Spleen (tissue), 11 donors: ENCODE measurements at regions not wholly inside any gene's neighbourhood (a gene's known extent, or its start where the extent isn't known, plus 50 kb on each side); places are given as distances from the start of the nearest gene placed in this dataset.

Source experiments
- DNase-seq: peaks from one replicate; pipeline ENCODE4 v3.0.0-alpha.2; 2020
- H3K27ac ChIP-seq, 8 donors: fragments of 200-600 bp; sonication (generic) in 7 of 8; 1 replicate in 4 of 8; 2 replicates in 4 of 8; pipeline versions ENCODE4 v1.5.0 to v1.8.0; 2016 to 2021; ENCODE audit warnings: inconsistent platforms in 4 of 8, mild to moderate bottlenecking in 4 of 8, moderate library complexity in 1 of 8
- H3K27me3 ChIP-seq, 7 donors: fragments of 200-600 bp; sonication (generic) in 6 of 7; replicated peaks in 1 of 7; 1 replicate in 4 of 7; 2 replicates in 3 of 7; pipeline versions ENCODE4 v1.5.0 to v1.8.0; 2016 to 2021; ENCODE audit warnings: inconsistent platforms in 3 of 7, mild to moderate bottlenecking in 1 of 7
- H3K36me3 ChIP-seq, 6 donors: fragments of 200-600 bp; sonication (generic) in 5 of 6; 1 replicate in 4 of 6; 2 replicates in 2 of 6; pipeline versions ENCODE4 v1.5.0 to v1.8.0; 2016 to 2021; ENCODE audit warnings: inconsistent platforms in 2 of 6
- H3K4me1 ChIP-seq, 6 donors: fragments of 200-600 bp; sonication (generic) in 5 of 6; 1 replicate in 3 of 6; 2 replicates in 3 of 6; pipeline versions ENCODE4 v1.5.0 to v1.8.0; 2016 to 2021; ENCODE audit warnings: inconsistent platforms in 3 of 6
- H3K4me3 ChIP-seq, 8 donors: fragments of 200-600 bp; sonication (generic) in 7 of 8; 1 replicate in 4 of 8; 2 replicates in 4 of 8; pipeline versions ENCODE4 v1.5.0 to v1.8.0; 2016 to 2021; ENCODE audit warnings: inconsistent platforms in 4 of 8, mild to moderate bottlenecking in 4 of 8, moderate library complexity in 2 of 8
- H3K9me3 ChIP-seq, 8 donors: fragments of 200-600 bp; sonication (generic) in 7 of 8; 1 replicate in 4 of 8; 2 replicates in 4 of 8; pipeline versions ENCODE4 v1.5.0 to v1.8.0; 2016 to 2021; ENCODE audit warnings: inconsistent platforms in 4 of 8
- POLR2A ChIP-seq, 3 donors: fragments of 450-650 bp; IDR thresholded peaks; one replicate each; pipeline ENCODE4 v1.5.1; 2017; ENCODE audit warnings: antibody characterized with exemption in 3 of 3, mild to moderate bottlenecking in 1 of 3
- POLR2AphosphoS5 ChIP-seq, 3 donors: sonication (generic); formaldehyde crosslinking; IDR thresholded peaks; one replicate each; pipeline ENCODE4 v1.5.1; 2017; ENCODE audit warnings: antibody characterized with exemption in 3 of 3
- WGBS, 5 donors: extraction: QIAGEN DNeasy Blood & Tissue Kit in 3 of 5; methylation state at CpG; one replicate each; pipeline versions ENCODE4 v1.1.5 to v1.1.7; 2013 to 2018; 5-methylcytosine and 5-hydroxymethylcytosine counted together
- intact Hi-C: fragments of 100-400 bp; cut with DNase I; formaldehyde crosslinking; loops from one replicate; pipeline ENCODE4 v1.15.0; 2023; ENCODE audit warnings: low total_unique reads
- TF ChIP-seq, protein P1 (sequence below), 11 experiments: fragments of 200-600 bp in 7 of 11; fragments of 450-650 bp in 4 of 11; sonication (generic) in 4 of 11; IDR thresholded peaks in 8 of 11; conservative IDR thresholded peaks in 3 of 11; 1 replicate in 7 of 11; 2 replicates in 4 of 11; pipeline versions ENCODE4 v1.4.0 to v1.8.0; 2016 to 2021; ENCODE audit warnings: antibody characterized with exemption in 11 of 11, inconsistent platforms in 4 of 11, mild to moderate bottlenecking in 1 of 11
- donor health status: healthy with polysubstance abuse.
- donor health status: DM: no; HTN: no; CAD: no; lungs with moderate emphysema.
- donor health status: DM: no; HTN: no; CAD: no.
- donor health status: Bipolar disorder and iron deficiency.
- donor health status: healthy.
- donor health status: DM: no; HTN: no; CAD: no.
- donor health status: DM: yes; HTN: yes; CAD: no.

DNA sequence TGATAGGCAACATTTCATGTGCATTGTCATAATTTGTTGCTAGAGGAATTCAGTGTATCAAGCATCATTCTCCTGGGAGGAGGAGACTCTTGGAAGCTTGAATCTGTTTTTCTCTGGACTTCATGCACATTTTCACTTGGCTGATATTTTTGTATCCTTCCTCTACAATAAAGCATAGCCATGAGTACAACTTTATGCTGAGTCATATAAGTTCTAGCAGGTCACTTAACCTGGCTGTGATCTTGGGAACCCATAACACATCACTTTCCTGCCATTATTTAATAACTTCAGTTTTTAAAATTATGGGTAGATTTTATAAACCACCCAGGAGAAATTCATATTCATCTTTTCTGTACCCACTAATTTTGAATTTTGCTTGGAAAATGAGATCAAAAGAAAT lies 203.0 kb upstream of the CD96 start:
- TF ChIP-seq POLR2AphosphoS5 (IDR thresholded peaks at IDR 0.05), result no peak

DNA sequence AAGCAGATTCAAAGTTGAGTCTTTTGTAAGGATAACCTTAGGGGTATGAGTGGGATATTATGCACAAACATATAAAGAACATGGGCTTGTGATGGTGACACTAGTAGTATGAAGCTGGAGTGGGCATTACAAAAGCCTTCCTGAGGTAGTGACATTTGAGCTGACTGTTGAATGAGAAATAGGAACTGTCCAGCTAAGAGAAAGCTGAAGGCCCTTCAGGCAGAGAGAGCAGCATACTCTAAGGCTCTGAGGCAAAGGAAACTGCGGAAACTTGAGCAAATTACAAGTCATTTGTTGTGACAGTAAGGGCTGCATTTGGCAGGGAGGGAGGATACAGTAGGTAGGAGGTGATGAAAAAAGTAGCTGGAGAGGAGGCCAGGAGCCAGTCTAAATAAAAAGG lies 190.7 kb upstream of the CD96 start:
- Histone ChIP-seq H3K4me1 (no peaks in the 10 kb centered on the region), H3K4me3 (no peak overlapping the region), H3K27me3 (peaks cover 0 to 2% (median 0%) of the 10 kb centered on the region in 7 donors), H3K27ac (no peak overlapping the region), H3K36me3 (no peaks in the 10 kb centered on the region), H3K9me3 (peaks cover 0 to 6% (median 0%) of the 10 kb centered on the region in 8 donors)
- TF ChIP-seq, protein P1, sequence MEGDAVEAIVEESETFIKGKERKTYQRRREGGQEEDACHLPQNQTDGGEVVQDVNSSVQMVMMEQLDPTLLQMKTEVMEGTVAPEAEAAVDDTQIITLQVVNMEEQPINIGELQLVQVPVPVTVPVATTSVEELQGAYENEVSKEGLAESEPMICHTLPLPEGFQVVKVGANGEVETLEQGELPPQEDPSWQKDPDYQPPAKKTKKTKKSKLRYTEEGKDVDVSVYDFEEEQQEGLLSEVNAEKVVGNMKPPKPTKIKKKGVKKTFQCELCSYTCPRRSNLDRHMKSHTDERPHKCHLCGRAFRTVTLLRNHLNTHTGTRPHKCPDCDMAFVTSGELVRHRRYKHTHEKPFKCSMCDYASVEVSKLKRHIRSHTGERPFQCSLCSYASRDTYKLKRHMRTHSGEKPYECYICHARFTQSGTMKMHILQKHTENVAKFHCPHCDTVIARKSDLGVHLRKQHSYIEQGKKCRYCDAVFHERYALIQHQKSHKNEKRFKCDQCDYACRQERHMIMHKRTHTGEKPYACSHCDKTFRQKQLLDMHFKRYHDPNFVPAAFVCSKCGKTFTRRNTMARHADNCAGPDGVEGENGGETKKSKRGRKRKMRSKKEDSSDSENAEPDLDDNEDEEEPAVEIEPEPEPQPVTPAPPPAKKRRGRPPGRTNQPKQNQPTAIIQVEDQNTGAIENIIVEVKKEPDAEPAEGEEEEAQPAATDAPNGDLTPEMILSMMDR (IDR thresholded peaks at IDR 0.05 in 8 of 11, conservative IDR thresholded peaks at IDR 0.05 in 3 of 11), result no peak
- TF ChIP-seq POLR2AphosphoS5 (IDR thresholded peaks at IDR 0.05) (no peak), POLR2A (IDR thresholded peaks at IDR 0.05) (no peak)
- no peak for DNase-seq
- WGBS, 5 donors, result 67 to 88% (median 79%) methylated on average over 1 of the region's 1 CpG
- intact Hi-C loops, result no loop called here

More for the DNA sequence above, 203.0 kb upstream of the CD96 start:
- no peak overlapping the region for H3K27ac ChIP-seq
- H3K27me3 ChIP-seq, result no peaks in the 10 kb centered on the region
- intact Hi-C loops, result no loop called here
- no peaks in the 10 kb centered on the region for H3K4me1 ChIP-seq
- H3K9me3 ChIP-seq, result peaks cover 0 to 18% (median 8%) of the 10 kb centered on the region in 8 donors
- H3K4me3 ChIP-seq, result no peak overlapping the region
- no peaks in the 10 kb centered on the region for H3K36me3 ChIP-seq
- DNase-seq, result no peak

DNA sequence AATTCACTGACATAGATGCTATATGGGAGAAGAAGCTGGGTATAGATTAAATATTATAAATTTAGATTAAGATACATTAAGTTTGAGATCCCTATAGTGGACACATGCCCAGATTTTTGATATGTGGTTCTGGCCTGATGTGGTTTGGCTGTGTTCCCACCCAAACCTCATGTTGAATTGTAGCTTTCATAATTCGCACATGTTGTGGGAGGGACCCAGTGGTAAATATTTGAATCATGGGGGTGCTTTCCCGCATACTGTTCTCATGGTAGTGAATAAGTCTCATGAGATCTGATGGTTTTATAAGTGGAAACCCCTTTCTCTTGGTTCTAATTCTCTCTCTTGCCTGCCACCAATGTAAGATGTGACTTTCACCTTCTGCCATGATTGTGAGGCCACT lies 189.4 kb upstream of the CD96 start:
- intact Hi-C loops, result no loop called here
- 48 to 80% (median 67%) methylated on average over 2 of the region's 2 CpGs for WGBS, 5 donors
- Histone ChIP-seq H3K9me3 (peaks cover 0 to 6% (median 0%) of the 10 kb centered on the region in 8 donors), H3K27ac (no peak overlapping the region), H3K27me3 (no peaks in the 10 kb centered on the region), H3K4me3 (no peak overlapping the region), H3K36me3 (no peaks in the 10 kb centered on the region), H3K4me1 (no peaks in the 10 kb centered on the region)
- DNase-seq, result no peak
- no peak for TF ChIP-seq POLR2A (IDR thresholded peaks at IDR 0.05)
- TF ChIP-seq, protein P1 (IDR thresholded peaks at IDR 0.05 in 8 of 11, conservative IDR thresholded peaks at IDR 0.05 in 3 of 11), result no peak
- TF ChIP-seq POLR2AphosphoS5 (IDR thresholded peaks at IDR 0.05), result no peak

DNA sequence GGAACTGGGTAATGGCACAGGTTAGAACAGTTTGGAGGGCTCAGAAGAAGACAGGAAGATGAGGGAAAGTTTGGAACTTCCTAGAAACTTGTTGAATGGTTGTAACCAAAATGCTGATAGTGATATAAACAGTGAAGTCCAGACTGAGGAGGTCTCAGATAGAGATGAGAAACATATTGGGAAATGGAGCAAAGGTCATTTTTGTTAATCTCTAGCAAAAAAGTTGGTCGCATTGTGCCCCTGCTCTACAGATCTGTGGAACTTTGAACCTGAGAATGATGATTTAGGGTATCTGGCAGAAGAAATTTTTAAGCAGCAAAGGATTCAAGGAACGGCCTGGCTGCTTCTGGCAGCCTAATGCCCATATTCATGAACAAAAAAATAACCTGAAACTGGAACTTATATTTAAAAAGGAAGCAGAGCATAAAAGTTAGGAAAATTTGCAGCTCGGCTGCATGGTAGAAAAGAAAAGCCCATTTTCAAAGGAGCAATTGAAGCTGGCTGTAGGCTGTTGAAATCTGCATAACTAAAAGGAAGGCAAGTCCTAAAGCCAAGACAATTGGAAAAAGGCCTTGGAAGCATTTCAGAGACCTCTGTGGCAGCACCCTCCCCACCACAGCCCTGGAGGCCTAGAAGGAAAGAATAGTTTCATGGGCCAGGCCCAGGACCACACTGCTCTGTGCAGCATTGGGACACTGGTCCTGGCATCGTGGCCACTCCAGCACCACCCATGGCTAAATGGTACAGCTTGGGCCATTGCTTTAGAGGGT lies 182.6 kb upstream of the CD96 start:
- Histone ChIP-seq H3K4me3 (no peak overlapping the region), H3K9me3 (peaks cover 0 to 6% (median 0%) of the 10 kb centered on the region in 8 donors), H3K27ac (no peak overlapping the region), H3K36me3 (no peaks in the 10 kb centered on the region), H3K27me3 (no peaks in the 10 kb centered on the region), H3K4me1 (no peaks in the 10 kb centered on the region)
- no peak for DNase-seq
- 77 to 88% (median 81%) methylated on average over 4 of the region's 4 CpGs for WGBS, 5 donors
- intact Hi-C loops, result no loop called here
- TF ChIP-seq, protein P1 (IDR thresholded peaks at IDR 0.05 in 8 of 11, conservative IDR thresholded peaks at IDR 0.05 in 3 of 11), result no peak
- TF ChIP-seq POLR2AphosphoS5 (IDR thresholded peaks at IDR 0.05), result no peak
- no peak for TF ChIP-seq POLR2A (IDR thresholded peaks at IDR 0.05)
